ENCODE measurements at regions not wholly inside any gene's neighbourhood (a gene's known extent, or its start where the extent isn't known, plus 50 kb on each side); places are given as distances from the start of the nearest gene placed in this dataset.

- no peaks in the 10 kb centered on the region for H3K36me3 ChIP-seq
- no peaks in the 10 kb centered on the region for H3K27me3 ChIP-seq
- H3K9ac ChIP-seq (ENCODE audit: low read depth in 2 of 2, low read length in 2 of 2): no peak overlapping the region
- no peaks in the 10 kb centered on the region for H3K9me3 ChIP-seq
- TF ChIP-seq CTCF (IDR thresholded peaks at IDR 0.05): no peak
- H3K4me3 ChIP-seq: no peak overlapping the region
- no peak for DNase-seq
- intact Hi-C loops (cut with DNase I): no loop called here
- no peaks in the 10 kb centered on the region for H3K4me1 ChIP-seq
- no peak overlapping the region for H3K27ac ChIP-seq
Observed at GRCh38 chr11:42161886-42162285, 702.4 kb upstream of the LRRC4C start.

- Histone ChIP-seq H3K36me3 (no peaks in the 10 kb centered on the region), H3K4me1 (no peaks in the 10 kb centered on the region), H3K27me3 (no peaks in the 10 kb centered on the region), H3K4me3 (no peak overlapping the region), H3K9me3 (no peaks in the 10 kb centered on the region), H3K27ac (no peak overlapping the region), H3K9ac (ENCODE audit: low read depth in 2 of 2, low read length in 2 of 2) (no peak overlapping the region)
- intact Hi-C loops (cut with DNase I): no loop called here
- DNase-seq: no peak
- no peak for TF ChIP-seq CTCF (IDR thresholded peaks at IDR 0.05)
Observed at GRCh38 chr11:42169191-42169590, 709.7 kb upstream of the LRRC4C start.

GRCh38 chr11:42170601-42171000 lies 711.1 kb upstream of the LRRC4C start:
- TF ChIP-seq CTCF (IDR thresholded peaks at IDR 0.05): no peak
- intact Hi-C loops (cut with DNase I): no loop called here

GRCh38 chr11:42171046-42171445 lies 711.6 kb upstream of the LRRC4C start:
- intact Hi-C loops (cut with DNase I): no loop called here
- no peak overlapping the region for H3K4me3 ChIP-seq
- H3K9me3 ChIP-seq: no peaks in the 10 kb centered on the region
- no peak overlapping the region for H3K9ac ChIP-seq (ENCODE audit: low read depth in 2 of 2, low read length in 2 of 2)
- no peaks in the 10 kb centered on the region for H3K36me3 ChIP-seq
- H3K27ac ChIP-seq: no peak overlapping the region
- no peak for DNase-seq
- no peaks in the 10 kb centered on the region for H3K27me3 ChIP-seq
- no peak for TF ChIP-seq CTCF (IDR thresholded peaks at IDR 0.05)
- H3K4me1 ChIP-seq: no peaks in the 10 kb centered on the region

More at GRCh38 chr11:42170601-42171000, 711.1 kb upstream of the LRRC4C start:
- Histone ChIP-seq H3K4me1 (no peaks in the 10 kb centered on the region), H3K4me3 (no peak overlapping the region), H3K9ac (ENCODE audit: low read depth in 2 of 2, low read length in 2 of 2) (no peak overlapping the region), H3K27ac (no peak overlapping the region), H3K9me3 (no peaks in the 10 kb centered on the region), H3K27me3 (no peaks in the 10 kb centered on the region), H3K36me3 (no peaks in the 10 kb centered on the region)
- no peak for DNase-seq

GRCh38 chr11:42172441-42172840 lies 713.0 kb upstream of the LRRC4C start:
- no peaks in the 10 kb centered on the region for H3K4me1 ChIP-seq
- no peak overlapping the region for H3K9ac ChIP-seq (ENCODE audit: low read depth in 2 of 2, low read length in 2 of 2)
- no peak for DNase-seq
- no peak overlapping the region for H3K4me3 ChIP-seq
- no peaks in the 10 kb centered on the region for H3K36me3 ChIP-seq
- H3K9me3 ChIP-seq: no peaks in the 10 kb centered on the region
- TF ChIP-seq CTCF (IDR thresholded peaks at IDR 0.05): no peak
- H3K27ac ChIP-seq: no peak overlapping the region
- intact Hi-C loops (cut with DNase I): no loop called here
- no peaks in the 10 kb centered on the region for H3K27me3 ChIP-seq

- DNase-seq: no peak
- TF ChIP-seq CTCF (IDR thresholded peaks at IDR 0.05): no peak
- Histone ChIP-seq H3K4me1 (no peaks in the 10 kb centered on the region), H3K27me3 (no peaks in the 10 kb centered on the region), H3K36me3 (no peaks in the 10 kb centered on the region), H3K9ac (ENCODE audit: low read depth in 2 of 2, low read length in 2 of 2) (no peak overlapping the region), H3K27ac (no peak overlapping the region), H3K4me3 (no peak overlapping the region), H3K9me3 (no peaks in the 10 kb centered on the region)
- intact Hi-C loops (cut with DNase I): no loop called here
Observed at GRCh38 chr11:42175203-42175602, 715.8 kb upstream of the LRRC4C start.
